Lung (tissue), 12 donors: ENCODE measurements at regions not wholly inside any gene's neighbourhood (a gene's known extent, or its start where the extent isn't known, plus 50 kb on each side); places are given as distances from the start of the nearest gene placed in this dataset. TPM values are rescaled to one million over a fixed set of nuclear protein-coding genes. Genes with fewer than 3 reads are reported as not detected.
"Not testable (repeated sequence)": the region's sequence is repeated elsewhere in the genome, so short reads cannot be mapped to it uniquely, and the experiment has no call there.

ENCODE experiments used
- ATAC-seq: fragments of 200-7000 bp; cut with Tn5 transposase; one replicate; pipeline ENCODE4 v1.9.1; 2020; ENCODE audit warnings: moderate number of reproducible peaks; ENCODE audit not compliant: insufficient read depth, low FRiP score
- DNase-seq, 3 donors: peaks; one replicate each; pipeline ENCODE4 v3.0.0-alpha.2; 2013 to 2017
- H3K27ac ChIP-seq, 2 donors: one replicate each; pipeline ENCODE4 v1.5.1; 2013; ENCODE audit warnings: mild to moderate bottlenecking in 2 of 2, moderate library complexity in 2 of 2, control low read depth in 1 of 2, inconsistent platforms in 1 of 2, low read depth in 1 of 2, low read length in 1 of 2
- H3K27me3 ChIP-seq, 3 donors: one replicate each; pipeline ENCODE4 v1.5.1; 2013; ENCODE audit warnings: low read length in 2 of 3; ENCODE audit not compliant: control insufficient read depth in 3 of 3, insufficient read depth in 3 of 3
- H3K36me3 ChIP-seq, 4 donors: one replicate each; pipeline ENCODE4 v1.5.1; 2013; ENCODE audit warnings: low read length in 4 of 4, mild to moderate bottlenecking in 1 of 4, moderate library complexity in 1 of 4; ENCODE audit not compliant: control insufficient read depth in 4 of 4, insufficient read depth in 4 of 4
- H3K4me1 ChIP-seq, 5 donors: one replicate each; pipeline ENCODE4 v1.5.1; 2013; ENCODE audit warnings: low read length in 5 of 5, mild to moderate bottlenecking in 2 of 5, moderate library complexity in 1 of 5; ENCODE audit not compliant: control insufficient read depth in 5 of 5, insufficient read depth in 5 of 5
- H3K4me3 ChIP-seq: one replicate; pipeline ENCODE4 v1.5.1; 2013; ENCODE audit warnings: mild to moderate bottlenecking, control low read depth, moderate library complexity
- H3K9ac ChIP-seq, 2 donors: one replicate each; pipeline ENCODE4 v1.5.1; 2013; ENCODE audit warnings: low read length in 2 of 2, control low read depth in 1 of 2; ENCODE audit not compliant: insufficient read depth in 1 of 2
- H3K9me3 ChIP-seq, 4 donors: one replicate each; pipeline ENCODE4 v1.5.1; 2013; ENCODE audit warnings: low read length in 3 of 4, mild to moderate bottlenecking in 1 of 4, moderate library complexity in 1 of 4; ENCODE audit not compliant: control insufficient read depth in 4 of 4, insufficient read depth in 3 of 4
- WGBS, 2 donors: extraction: QIAGEN DNeasy Blood & Tissue Kit; methylation state at CpG; one replicate each; pipeline ENCODE4 v1.1.7; 2013; 5-methylcytosine and 5-hydroxymethylcytosine counted together
- small RNA-seq: library from RNA; depleted of rRNA; stranded (forward); fragments of <200 nt; gene quantifications from one replicate; pipeline ENCODE3, GENCODE V24; 2014; ENCODE audit warnings: low replicate concordance
- TF ChIP-seq, protein P1 (sequence below): IDR thresholded peaks from 2 replicates; pipeline ENCODE4 v1.5.1; 2012; ENCODE audit warnings: mild to moderate bottlenecking; ENCODE audit errors: control extremely low read depth, extremely low read depth
- donor health status: control.
- donor health status: control.
- donor health status: Bipolar disorder and iron deficiency.
- donor health status: healthy.
- donor health status: DM: yes; HTN: yes; CAD: no.

DNA sequence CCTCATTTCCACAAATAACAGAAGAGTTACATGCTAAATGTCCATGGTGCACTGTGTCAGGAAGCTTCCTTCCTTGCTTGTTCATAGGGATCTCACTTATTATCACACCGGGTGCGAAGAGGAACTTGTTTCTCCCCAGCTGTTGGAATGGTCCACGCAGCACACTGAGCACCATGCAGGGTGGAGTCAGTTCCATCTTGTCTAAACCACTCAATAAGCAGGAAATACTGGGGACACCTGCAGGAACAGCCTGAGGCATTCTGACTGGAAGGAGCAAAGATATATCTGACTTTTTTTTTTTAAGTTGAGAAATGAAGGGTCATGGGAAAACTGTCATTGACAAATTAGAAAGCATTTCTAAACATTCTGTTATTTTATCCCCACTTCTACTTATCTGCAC lies 70.0 kb upstream of the WDR72 start:
- no peak overlapping the region for H3K9ac ChIP-seq
- no peak overlapping the region for H3K27ac ChIP-seq
- no peaks in the 10 kb centered on the region for H3K36me3 ChIP-seq
- ATAC-seq (no peak), DNase-seq (no peak)
- H3K27me3 ChIP-seq, result no peaks in the 10 kb centered on the region
- WGBS, 2 donors, result 84 to 85% methylated on average over 3 of the region's 3 CpGs
- no peak overlapping the region for H3K4me3 ChIP-seq
- H3K4me1 ChIP-seq, result peaks cover 0 to 34% (median 17%) of the 10 kb centered on the region in 5 donors
- no peaks in the 10 kb centered on the region for H3K9me3 ChIP-seq
- TF ChIP-seq, protein P1, sequence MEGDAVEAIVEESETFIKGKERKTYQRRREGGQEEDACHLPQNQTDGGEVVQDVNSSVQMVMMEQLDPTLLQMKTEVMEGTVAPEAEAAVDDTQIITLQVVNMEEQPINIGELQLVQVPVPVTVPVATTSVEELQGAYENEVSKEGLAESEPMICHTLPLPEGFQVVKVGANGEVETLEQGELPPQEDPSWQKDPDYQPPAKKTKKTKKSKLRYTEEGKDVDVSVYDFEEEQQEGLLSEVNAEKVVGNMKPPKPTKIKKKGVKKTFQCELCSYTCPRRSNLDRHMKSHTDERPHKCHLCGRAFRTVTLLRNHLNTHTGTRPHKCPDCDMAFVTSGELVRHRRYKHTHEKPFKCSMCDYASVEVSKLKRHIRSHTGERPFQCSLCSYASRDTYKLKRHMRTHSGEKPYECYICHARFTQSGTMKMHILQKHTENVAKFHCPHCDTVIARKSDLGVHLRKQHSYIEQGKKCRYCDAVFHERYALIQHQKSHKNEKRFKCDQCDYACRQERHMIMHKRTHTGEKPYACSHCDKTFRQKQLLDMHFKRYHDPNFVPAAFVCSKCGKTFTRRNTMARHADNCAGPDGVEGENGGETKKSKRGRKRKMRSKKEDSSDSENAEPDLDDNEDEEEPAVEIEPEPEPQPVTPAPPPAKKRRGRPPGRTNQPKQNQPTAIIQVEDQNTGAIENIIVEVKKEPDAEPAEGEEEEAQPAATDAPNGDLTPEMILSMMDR, result no peak

DNA sequence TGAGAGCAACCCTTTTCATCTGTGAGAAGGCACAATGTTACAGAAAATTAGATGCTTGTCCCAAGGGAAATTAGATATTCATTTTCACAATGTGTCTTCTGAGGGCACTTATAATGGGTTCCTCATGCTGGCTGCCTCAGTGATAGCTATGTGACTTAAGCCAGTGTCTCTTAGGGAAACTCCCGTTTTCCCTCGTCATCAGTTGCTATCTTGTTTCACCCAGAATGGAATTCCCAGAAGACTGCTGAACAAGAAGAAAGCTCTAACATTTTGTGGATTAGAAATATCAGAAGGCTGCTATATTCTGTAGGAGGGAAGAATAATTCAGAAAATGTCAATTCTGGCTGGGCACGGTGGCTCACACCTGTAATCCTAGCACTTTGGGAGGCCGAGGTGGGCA lies 67.9 kb upstream of the WDR72 start:
- no peak overlapping the region for H3K9ac ChIP-seq
- ATAC-seq (no peak), DNase-seq (no peak)
- H3K27me3 ChIP-seq, result no peaks in the 10 kb centered on the region
- H3K9me3 ChIP-seq, result no peaks in the 10 kb centered on the region
- H3K4me3 ChIP-seq, result no peak overlapping the region
- H3K27ac ChIP-seq, result no peak overlapping the region
- peaks cover 0 to 16% (median 1%) of the 10 kb centered on the region in 5 donors for H3K4me1 ChIP-seq
- no peaks in the 10 kb centered on the region for H3K36me3 ChIP-seq
- 90 to 92% methylated on average over 4 of the region's 4 CpGs for WGBS, 2 donors
- TF ChIP-seq, protein P1, result no peak

DNA sequence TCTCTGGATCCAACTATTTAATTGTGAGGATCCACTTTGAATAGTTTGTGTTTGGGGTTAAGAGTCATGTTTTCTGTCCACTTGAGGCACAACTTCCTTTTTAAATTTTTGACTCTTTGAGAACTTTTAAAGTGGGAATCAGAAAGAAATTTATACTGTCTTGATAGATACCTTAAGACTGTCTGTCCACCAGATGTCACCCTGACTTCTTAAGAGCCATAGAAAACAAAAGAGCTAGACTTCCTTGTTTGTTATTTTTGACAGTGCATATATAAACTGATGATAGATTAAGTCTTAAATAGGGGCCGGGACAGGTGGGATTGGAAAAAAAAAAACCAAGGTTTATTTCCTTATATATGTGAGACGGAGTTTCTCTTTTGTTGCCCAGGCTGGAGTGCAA lies 52.1 kb upstream of the WDR72 start:
- whole genome bisulfite sequencing, 2 donors, result 19 to 21% methylated on average over 2 of the region's 2 CpGs
- Histone ChIP-seq H3K4me1 (peaks cover 0 to 29% (median 9%) of the 10 kb centered on the region in 5 donors), H3K27ac (no peak overlapping the region), H3K27me3 (no peaks in the 10 kb centered on the region), H3K4me3 (no peak overlapping the region), H3K9me3 (no peaks in the 10 kb centered on the region), H3K9ac (no peak overlapping the region), H3K36me3 (no peaks in the 10 kb centered on the region)
- TF ChIP-seq, protein P1, result no peak
- ATAC-seq, result no peak
- DNase-seq, result peak in 2 of 3 donors; percentile 69 to 85

DNA sequence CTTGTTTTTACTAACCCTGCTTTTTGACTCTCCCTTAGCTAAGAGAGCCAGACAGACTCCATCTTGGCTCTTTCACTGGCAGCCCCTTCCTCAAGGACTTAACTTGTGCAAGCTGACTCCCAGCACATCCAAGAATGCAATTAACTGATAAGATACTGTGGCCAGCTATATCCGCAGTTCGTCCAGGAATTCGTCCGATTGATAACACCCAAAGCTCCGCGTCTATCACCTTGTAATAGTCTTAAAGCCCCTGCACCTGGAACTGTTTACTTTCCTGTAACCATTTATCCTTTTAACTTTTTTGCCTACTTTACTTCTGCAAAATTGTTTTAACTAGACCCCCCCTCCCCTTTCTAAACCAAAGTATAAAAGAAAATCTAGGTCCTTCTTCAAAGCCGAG lies 50.8 kb upstream of the WDR72 start:
- not testable (repeated sequence) for H3K27me3 ChIP-seq, H3K4me3 ChIP-seq, H3K9me3 ChIP-seq, H3K36me3 ChIP-seq, ATAC-seq, DNase-seq, H3K9ac ChIP-seq, H3K27ac ChIP-seq
- 66 to 84% methylated on average over 7 of the region's 7 CpGs for WGBS, 2 donors
- H3K4me1 ChIP-seq, result peaks cover 0 to 29% (median 9%) of the 10 kb centered on the region in 5 donors

Small RNA genes in the stretch of these regions (small RNA-seq; reads per million reads assigned to genes)
- gene AC084759.1, result not detected
